Epithelial cell of proximal tubule (primary cell): ENCODE measurements at regions not wholly inside any gene's neighbourhood (a gene's known extent, or its start where the extent isn't known, plus 50 kb on each side); places are given as distances from the start of the nearest gene placed in this dataset.

Experiments used
- DNase-seq: peaks from one replicate; pipeline ENCODE4 v3.0.0-alpha.2; 2011; ENCODE audit warnings: low read depth
- H3K4me3 ChIP-seq: 2 replicates; pipeline ENCODE4 v1.5.1; 2011; ENCODE audit warnings: low read depth, mild to moderate bottlenecking, low read length
- TF ChIP-seq, protein P1 (sequence below): conservative IDR thresholded peaks from 2 replicates; pipeline ENCODE4 v1.5.1; 2012; ENCODE audit warnings: low read depth, mild to moderate bottlenecking, low read length

DNA sequence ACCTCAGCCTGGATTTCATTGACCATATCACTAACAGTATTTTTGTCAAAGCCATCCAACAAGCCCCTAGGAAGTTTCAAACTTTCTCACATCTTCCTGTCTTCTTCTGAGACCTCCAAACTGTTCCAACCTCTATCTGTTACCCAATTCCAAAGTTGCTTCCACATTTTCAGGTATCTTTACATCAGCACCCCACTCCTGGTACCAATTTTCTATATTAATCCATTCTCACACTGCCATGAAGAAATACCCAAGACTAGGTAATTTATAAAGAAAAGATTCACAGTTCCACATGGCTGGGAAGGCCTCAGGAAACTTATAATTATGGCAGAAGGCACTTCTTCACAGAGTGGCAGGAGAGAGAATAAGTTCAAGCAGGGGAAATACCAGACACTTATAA lies 571.9 kb upstream of the PHF14 start:
- TF ChIP-seq, protein P1, sequence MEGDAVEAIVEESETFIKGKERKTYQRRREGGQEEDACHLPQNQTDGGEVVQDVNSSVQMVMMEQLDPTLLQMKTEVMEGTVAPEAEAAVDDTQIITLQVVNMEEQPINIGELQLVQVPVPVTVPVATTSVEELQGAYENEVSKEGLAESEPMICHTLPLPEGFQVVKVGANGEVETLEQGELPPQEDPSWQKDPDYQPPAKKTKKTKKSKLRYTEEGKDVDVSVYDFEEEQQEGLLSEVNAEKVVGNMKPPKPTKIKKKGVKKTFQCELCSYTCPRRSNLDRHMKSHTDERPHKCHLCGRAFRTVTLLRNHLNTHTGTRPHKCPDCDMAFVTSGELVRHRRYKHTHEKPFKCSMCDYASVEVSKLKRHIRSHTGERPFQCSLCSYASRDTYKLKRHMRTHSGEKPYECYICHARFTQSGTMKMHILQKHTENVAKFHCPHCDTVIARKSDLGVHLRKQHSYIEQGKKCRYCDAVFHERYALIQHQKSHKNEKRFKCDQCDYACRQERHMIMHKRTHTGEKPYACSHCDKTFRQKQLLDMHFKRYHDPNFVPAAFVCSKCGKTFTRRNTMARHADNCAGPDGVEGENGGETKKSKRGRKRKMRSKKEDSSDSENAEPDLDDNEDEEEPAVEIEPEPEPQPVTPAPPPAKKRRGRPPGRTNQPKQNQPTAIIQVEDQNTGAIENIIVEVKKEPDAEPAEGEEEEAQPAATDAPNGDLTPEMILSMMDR = no peak

DNA sequence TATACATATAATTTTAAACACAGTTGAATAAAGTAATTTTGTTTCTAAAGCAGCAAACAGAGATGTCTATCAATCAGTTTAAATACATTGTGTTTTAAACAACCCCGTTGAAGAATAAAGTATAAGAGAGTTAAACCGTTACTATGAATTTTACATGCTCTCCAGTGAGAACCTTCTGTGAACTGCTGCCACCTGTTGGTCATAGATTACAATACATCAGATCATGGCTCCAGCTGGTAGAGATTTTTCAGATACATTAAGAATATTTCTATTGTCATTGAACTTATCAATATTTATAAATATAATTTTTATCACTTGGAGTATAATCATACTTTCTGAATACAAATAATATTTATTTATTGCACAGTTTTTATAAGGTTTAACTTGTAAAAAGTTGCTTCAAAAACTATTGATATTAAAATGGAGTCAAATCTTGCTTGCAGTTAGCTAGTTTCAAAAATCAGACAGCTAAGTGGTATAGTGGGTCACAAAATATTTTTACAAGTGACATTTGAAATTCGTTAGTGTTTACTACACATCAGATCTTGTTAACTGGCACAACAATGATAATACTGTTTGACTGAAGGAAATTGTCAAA lies 561.2 kb upstream of the PHF14 start:
- TF ChIP-seq, protein P1 = peak; percentile 71
- no peak for DNase-seq
- H3K4me3 ChIP-seq = no peak overlapping the region

More for the DNA sequence above, 571.9 kb upstream of the PHF14 start:
- H3K4me3 ChIP-seq = no peak overlapping the region
- DNase-seq = no peak

GRCh38 chr7:10418985-10419384 lies 554.7 kb upstream of the PHF14 start:
- no peak for DNase-seq
- TF ChIP-seq, protein P1 = no peak
- H3K4me3 ChIP-seq = no peak overlapping the region

DNA sequence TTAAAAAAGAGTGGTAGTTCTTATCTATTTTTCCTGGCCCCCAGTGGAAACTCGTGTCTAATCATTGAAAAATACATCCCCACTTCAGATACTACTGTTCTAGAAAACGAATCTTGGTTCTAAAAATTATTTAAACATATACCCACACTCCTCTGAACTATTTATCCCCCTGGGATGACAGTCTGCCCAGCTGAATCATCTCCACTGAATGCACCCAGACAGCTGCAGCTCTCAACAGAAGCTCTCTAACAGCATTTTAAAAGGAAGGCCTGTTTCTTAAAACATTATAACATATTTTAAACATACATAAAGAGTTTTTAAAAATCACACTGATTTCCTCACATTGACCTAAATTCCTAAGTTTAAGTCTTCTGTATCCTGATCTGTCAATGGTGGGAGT lies 544.6 kb upstream of the PHF14 start:
- DNase-seq = no peak
- TF ChIP-seq, protein P1 = no peak
- H3K4me3 ChIP-seq = no peak overlapping the region

GRCh38 chr7:10429511-10429910 lies 544.2 kb upstream of the PHF14 start:
- DNase-seq = no peak
- TF ChIP-seq, protein P1 = no peak
- no peak overlapping the region for H3K4me3 ChIP-seq

- no peak for DNase-seq
- no peak overlapping the region for H3K4me3 ChIP-seq
- TF ChIP-seq, protein P1 = no peak
Measured at GRCh38 chr7:10436302-10436701, 537.4 kb upstream of the PHF14 start.

- TF ChIP-seq, protein P1 = no peak
- DNase-seq = no peak
- H3K4me3 ChIP-seq = no peak overlapping the region
Measured at GRCh38 chr7:10439027-10439426, 534.6 kb upstream of the PHF14 start.
